DMS 273 (cell line): ENCODE measurements at regions not wholly inside any gene's neighbourhood (a gene's known extent, or its start where the extent isn't known, plus 50 kb on each side); places are given as distances from the start of the nearest gene placed in this dataset.
"Not testable (repeated sequence)": the region's sequence is repeated elsewhere in the genome, so short reads cannot be mapped to it uniquely, and the experiment has no call there.

Source experiments
- DNase-seq: peaks from one replicate; lab custom pipeline; 2025; ENCODE audit not compliant: unreplicated experiment; lab: John Stamatoyannopoulos, UW

GRCh38 chr6:28621268-28621667, 95.6 kb downstream of the GPX5 start:
- not testable (repeated sequence) for DNase-seq

- not testable (repeated sequence) for DNase-seq
These were observed 97.6 kb downstream of the GPX5 start for GRCh38 chr6:28623242-28623641.

- not testable (repeated sequence) for DNase-seq
These were observed 100.7 kb downstream of the GPX5 start for GRCh38 chr6:28626386-28626785.

GRCh38 chr6:28632326-28632851, 106.7 kb downstream of the GPX5 start:
- no peak for DNase-seq

GRCh38 chr6:28633445-28634215, 107.9 kb downstream of the GPX5 start:
- DNase-seq, result peak; percentile 53

GRCh38 chr6:28634411-28634760, 108.7 kb downstream of the GPX5 start:
- no peak for DNase-seq

- DNase-seq, result peak; percentile 84
These were observed 109.3 kb downstream of the GPX5 start for GRCh38 chr6:28634761-28635546.

- peak; percentile 76 for DNase-seq
These were observed 110.0 kb downstream of the GPX5 start for GRCh38 chr6:28635547-28636158.

GRCh38 chr6:28638787-28639430, 113.2 kb downstream of the GPX5 start:
- DNase-seq, result no peak

- DNase-seq, result not testable (repeated sequence)
These were observed 114.0 kb downstream of the GPX5 start for GRCh38 chr6:28639445-28640290.

GRCh38 chr6:28643017-28643740, 117.5 kb downstream of the GPX5 start:
- peak; percentile 92 for DNase-seq

- peak; percentile 15 for DNase-seq
These were observed 121.0 kb downstream of the GPX5 start for GRCh38 chr6:28646650-28647049.

GRCh38 chr6:28648035-28648877, 122.6 kb downstream of the GPX5 start:
- DNase-seq, result peak; percentile 98

GRCh38 chr6:28648878-28649375, 123.2 kb downstream of the GPX5 start:
- peak; percentile 81 for DNase-seq

- DNase-seq, result no peak
These were observed 125.5 kb downstream of the GPX5 start for GRCh38 chr6:28651161-28651560.

GRCh38 chr6:28653876-28654275, 128.2 kb downstream of the GPX5 start:
- no peak for DNase-seq

- DNase-seq, result no peak
These were observed 129.5 kb downstream of the GPX5 start for GRCh38 chr6:28655164-28655563.

GRCh38 chr6:28656715-28657114, 131.0 kb downstream of the GPX5 start:
- DNase-seq, result peak; percentile 42
